ENCODE measurements at regions not wholly inside any gene's neighbourhood (a gene's known extent, or its start where the extent isn't known, plus 50 kb on each side); places are given as distances from the start of the nearest gene placed in this dataset.
A peak's percentile ranks its signal among the peaks of the same experiment; 100 is the strongest.

GRCh38 chr11:122344215-122344614 is 228.2 kb upstream of the BLID start:
- DNase-seq: peak; percentile 99

- DNase-seq: no peak
These were observed 227.2 kb upstream of the BLID start for GRCh38 chr11:122343210-122343609.

- DNase-seq: no peak
These were observed 226.2 kb upstream of the BLID start for GRCh38 chr11:122342089-122342744.

GRCh38 chr11:122341477-122341876 is 225.5 kb upstream of the BLID start:
- no peak for DNase-seq

GRCh38 chr11:122340607-122341290 is 224.7 kb upstream of the BLID start:
- DNase-seq: no peak

- peak; percentile 73 for DNase-seq
These were observed 223.5 kb upstream of the BLID start for GRCh38 chr11:122339436-122340060.

- DNase-seq: peak; percentile 65
These were observed 221.7 kb upstream of the BLID start for GRCh38 chr11:122337704-122338103.

- DNase-seq: peak; percentile 68
These were observed 221.2 kb upstream of the BLID start for GRCh38 chr11:122337241-122337640.

GRCh38 chr11:122336706-122337105 is 220.7 kb upstream of the BLID start:
- DNase-seq: peak; percentile 22

GRCh38 chr11:122334546-122335339 is 218.7 kb upstream of the BLID start:
- DNase-seq: no peak

- DNase-seq: no peak
These were observed 217.5 kb upstream of the BLID start for GRCh38 chr11:122333467-122333866.

- no peak for DNase-seq
These were observed 215.1 kb upstream of the BLID start for GRCh38 chr11:122331079-122331478.

GRCh38 chr11:122330279-122330965 is 214.4 kb upstream of the BLID start:
- no peak for DNase-seq

GRCh38 chr11:122327528-122327927 is 211.5 kb upstream of the BLID start:
- DNase-seq: peak; percentile 43

GRCh38 chr11:122323754-122324421 is 207.9 kb upstream of the BLID start:
- no peak for DNase-seq

GRCh38 chr11:122322329-122322728 is 206.3 kb upstream of the BLID start:
- peak; percentile 59 for DNase-seq

GRCh38 chr11:122320671-122321070 is 204.7 kb upstream of the BLID start:
- DNase-seq: no peak

GRCh38 chr11:122319691-122320620 is 203.9 kb upstream of the BLID start:
- no peak for DNase-seq

- DNase-seq: no peak
These were observed 203.1 kb upstream of the BLID start for GRCh38 chr11:122319085-122319484.

GRCh38 chr11:122317305-122317704 is 201.3 kb upstream of the BLID start:
- peak; percentile 53 for DNase-seq

GRCh38 chr11:122313581-122313980 is 197.6 kb upstream of the BLID start:
- DNase-seq: no peak

All from NCI-H226 (cell line).